Astrocyte of the spinal cord (primary cell): ENCODE measurements at regions not wholly inside any gene's neighbourhood (a gene's known extent, or its start where the extent isn't known, plus 50 kb on each side); places are given as distances from the start of the nearest gene placed in this dataset.

Experiments used
- DNase-seq: peaks from one replicate; pipeline ENCODE4 v3.0.0; 2011; ENCODE audit warnings: low read depth, low spot score
- H3K4me3 ChIP-seq: 2 replicates; pipeline ENCODE4 v1.5.1; 2011; ENCODE audit warnings: low read depth, mild to moderate bottlenecking, low read length, moderate library complexity
- CTCF ChIP-seq: IDR thresholded peaks from 2 replicates; pipeline ENCODE4 v1.5.1; 2012; ENCODE audit warnings: low read depth, mild to moderate bottlenecking, low read length, inconsistent platforms
- in situ Hi-C: cut with HindIII; loops from 2 replicates; pipeline ENCODE4 v1.10.0; 2017; ENCODE audit warnings: low sequenced_read_pairs

GRCh38 chr5:84725946-84726570 lies 341.4 kb upstream of the EDIL3 start:
- DNase-seq: no peak
- H3K4me3 ChIP-seq: no peak overlapping the region
- in situ Hi-C loops: no loop called here
- no peak for TF ChIP-seq CTCF

GRCh38 chr5:84724683-84725082 lies 340.0 kb upstream of the EDIL3 start:
- peak; percentile 78 for DNase-seq
- no peak overlapping the region for H3K4me3 ChIP-seq
- no peak for TF ChIP-seq CTCF
- in situ Hi-C loops: no loop called here

- no peak overlapping the region for H3K4me3 ChIP-seq
- in situ Hi-C loops: no loop called here
- TF ChIP-seq CTCF: no peak
- DNase-seq: no peak
Observed at GRCh38 chr5:84724181-84724580, 339.5 kb upstream of the EDIL3 start.

GRCh38 chr5:84718377-84718776 lies 333.7 kb upstream of the EDIL3 start:
- no peak for TF ChIP-seq CTCF
- in situ Hi-C loops: no loop called here
- H3K4me3 ChIP-seq: no peak overlapping the region
- DNase-seq: no peak

- H3K4me3 ChIP-seq: no peak overlapping the region
- in situ Hi-C loops: no loop called here
- no peak for TF ChIP-seq CTCF
- no peak for DNase-seq
Observed at GRCh38 chr5:84715686-84716085, 331.0 kb upstream of the EDIL3 start.

GRCh38 chr5:84715091-84715490 lies 330.4 kb upstream of the EDIL3 start:
- H3K4me3 ChIP-seq: no peak overlapping the region
- no peak for TF ChIP-seq CTCF
- DNase-seq: no peak
- in situ Hi-C loops: no loop called here

- H3K4me3 ChIP-seq: no peak overlapping the region
- in situ Hi-C loops: no loop called here
- TF ChIP-seq CTCF: no peak
- DNase-seq: no peak
Observed at GRCh38 chr5:84709075-84709474, 324.4 kb upstream of the EDIL3 start.
